ENCODE measurements at regions not wholly inside any gene's neighbourhood (a gene's known extent, or its start where the extent isn't known, plus 50 kb on each side); places are given as distances from the start of the nearest gene placed in this dataset.

GRCh38 chr21:34261841-34262468, 101.9 kb upstream of the KCNE2 start:
- H3K36me3 ChIP-seq (ENCODE audit: control insufficient read depth, insufficient read depth, low read length) = no peaks in the 10 kb centered on the region
- H3K4me3 ChIP-seq (ENCODE audit: low read depth in 2 of 2, low read length in 2 of 2) = no peak overlapping the region
- CTCF ChIA-PET = no interaction called here
- BruUV-seq (replicated peaks) = no TSS peak
- no peak overlapping the region for H3K27ac ChIP-seq (ENCODE audit: low read length)
- in situ Hi-C loops (cut with HindIII; ENCODE audit: low pct_unique_long_range_greater_than_20kb, low sequenced_read_pairs) (no loop called here), intact Hi-C loops (cut with micrococcal nuclease; ENCODE audit: unreplicated experiment) (no loop called here)
- ATAC-seq = no peak
- no peaks in the 10 kb centered on the region for H3K9me3 ChIP-seq (ENCODE audit: control insufficient read depth, insufficient read depth, low read depth, low read length)
- TF ChIP-seq SIN3A (IDR thresholded peaks at IDR 0.05; ENCODE audit: borderline replicate concordance, insufficient read depth, low read depth, low read length) (no peak), TCF7L2 (IDR thresholded peaks at IDR 0.05; ENCODE audit: low read depth, low read length) (no peak), REST (IDR thresholded peaks at IDR 0.05; ENCODE audit: insufficient read depth in 1 of 2, low read depth in 2 of 2, low read length in 1 of 2) (no peak), POLR2AphosphoS5 (IDR thresholded peaks at IDR 0.05; ENCODE audit: low read depth, low read length) (no peak), CTCF (IDR thresholded peaks at IDR 0.05) (no peak)
- H3K27me3 ChIP-seq (ENCODE audit: control insufficient read depth, insufficient read depth, low read length) = no peaks in the 10 kb centered on the region
- no peaks in the 10 kb centered on the region for H3K4me1 ChIP-seq (ENCODE audit: control insufficient read depth, insufficient read depth, low read length)
- no peak for DNase-seq (ENCODE audit: low read depth, low spot score)
- POLR2A ChIA-PET = no interaction called here

GRCh38 chr21:34262469-34262845, 101.3 kb upstream of the KCNE2 start:
- no TSS peak for BruUV-seq (replicated peaks)
- CTCF ChIA-PET = no interaction called here
- no peaks in the 10 kb centered on the region for H3K9me3 ChIP-seq (ENCODE audit: control insufficient read depth, insufficient read depth, low read depth, low read length)
- H3K27ac ChIP-seq (ENCODE audit: low read length) = no peak overlapping the region
- no peak overlapping the region for H3K4me3 ChIP-seq (ENCODE audit: low read depth in 2 of 2, low read length in 2 of 2)
- no peaks in the 10 kb centered on the region for H3K36me3 ChIP-seq (ENCODE audit: control insufficient read depth, insufficient read depth, low read length)
- ATAC-seq (no peak), DNase-seq (ENCODE audit: low read depth, low spot score) (no peak)
- POLR2A ChIA-PET = no interaction called here
- intact Hi-C loops (cut with micrococcal nuclease; ENCODE audit: unreplicated experiment) = no loop called here
- no peaks in the 10 kb centered on the region for H3K4me1 ChIP-seq (ENCODE audit: control insufficient read depth, insufficient read depth, low read length)
- TF ChIP-seq SIN3A (IDR thresholded peaks at IDR 0.05; ENCODE audit: borderline replicate concordance, insufficient read depth, low read depth, low read length) (no peak), POLR2AphosphoS5 (IDR thresholded peaks at IDR 0.05; ENCODE audit: low read depth, low read length) (no peak), CTCF (IDR thresholded peaks at IDR 0.05) (no peak), TCF7L2 (IDR thresholded peaks at IDR 0.05; ENCODE audit: low read depth, low read length) (no peak), REST (IDR thresholded peaks at IDR 0.05; ENCODE audit: insufficient read depth in 1 of 2, low read depth in 2 of 2, low read length in 1 of 2) (no peak)
- in situ Hi-C loops (cut with HindIII; ENCODE audit: low pct_unique_long_range_greater_than_20kb, low sequenced_read_pairs) = no loop called here
- H3K27me3 ChIP-seq (ENCODE audit: control insufficient read depth, insufficient read depth, low read length) = no peaks in the 10 kb centered on the region

Measured in Panc1 (cell line).